Bronchial epithelial cell (primary cell): ENCODE measurements at regions not wholly inside any gene's neighbourhood (a gene's known extent, or its start where the extent isn't known, plus 50 kb on each side); places are given as distances from the start of the nearest gene placed in this dataset.

Experiments used
- DNase-seq: peaks from one replicate; pipeline ENCODE4 v3.0.0-alpha.2; 2010; ENCODE audit warnings: low read depth
- FAIRE-seq: peaks from 2 replicates; lab custom pipeline; 2011; peaks lifted over from hg19 to GRCh38; lab: Jason Lieb, UNC
- H3K27me3 ChIP-seq: 2 replicates; pipeline ENCODE4 v1.5.1; 2011; ENCODE audit warnings: low read length; ENCODE audit not compliant: control insufficient read depth, insufficient read depth
- H3K36me3 ChIP-seq: 2 replicates; pipeline ENCODE4 v1.5.1; 2011; ENCODE audit warnings: low read length; ENCODE audit not compliant: control insufficient read depth, insufficient read depth
- H3K4me3 ChIP-seq: 2 replicates; pipeline ENCODE4 v1.5.1; 2011; ENCODE audit warnings: mild to moderate bottlenecking, low read depth, low read length, control low read depth
- TF ChIP-seq, protein P1 (sequence below): IDR thresholded peaks from 2 replicates; pipeline ENCODE4 v1.5.1; 2011; ENCODE audit warnings: mild to moderate bottlenecking, moderate library complexity, low read length, control low read depth, inconsistent platforms; ENCODE audit not compliant: insufficient read depth, severe bottlenecking

DNA sequence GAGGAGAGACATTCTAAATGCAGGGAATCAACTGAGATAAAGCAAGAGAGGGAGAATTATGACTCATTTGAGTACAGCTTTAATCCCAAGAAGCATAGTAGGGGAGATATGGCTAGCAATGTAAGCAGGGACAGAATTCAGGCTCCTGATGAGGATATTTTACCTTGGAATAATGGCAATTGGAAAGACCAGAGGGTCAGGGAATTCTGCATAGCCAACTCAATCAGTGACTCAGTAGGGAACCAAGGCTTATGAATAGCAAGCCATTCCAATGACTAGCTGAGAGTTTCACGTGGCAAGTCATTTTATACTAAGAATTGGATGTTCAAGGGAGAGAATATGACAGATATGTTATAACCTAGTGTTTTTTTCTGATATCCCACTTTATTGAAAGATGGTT, 563.8 kb upstream of the NETO1 start:
- no peaks in the 10 kb centered on the region for H3K27me3 ChIP-seq
- no peaks in the 10 kb centered on the region for H3K36me3 ChIP-seq
- no peak for DNase-seq
- TF ChIP-seq, protein P1, sequence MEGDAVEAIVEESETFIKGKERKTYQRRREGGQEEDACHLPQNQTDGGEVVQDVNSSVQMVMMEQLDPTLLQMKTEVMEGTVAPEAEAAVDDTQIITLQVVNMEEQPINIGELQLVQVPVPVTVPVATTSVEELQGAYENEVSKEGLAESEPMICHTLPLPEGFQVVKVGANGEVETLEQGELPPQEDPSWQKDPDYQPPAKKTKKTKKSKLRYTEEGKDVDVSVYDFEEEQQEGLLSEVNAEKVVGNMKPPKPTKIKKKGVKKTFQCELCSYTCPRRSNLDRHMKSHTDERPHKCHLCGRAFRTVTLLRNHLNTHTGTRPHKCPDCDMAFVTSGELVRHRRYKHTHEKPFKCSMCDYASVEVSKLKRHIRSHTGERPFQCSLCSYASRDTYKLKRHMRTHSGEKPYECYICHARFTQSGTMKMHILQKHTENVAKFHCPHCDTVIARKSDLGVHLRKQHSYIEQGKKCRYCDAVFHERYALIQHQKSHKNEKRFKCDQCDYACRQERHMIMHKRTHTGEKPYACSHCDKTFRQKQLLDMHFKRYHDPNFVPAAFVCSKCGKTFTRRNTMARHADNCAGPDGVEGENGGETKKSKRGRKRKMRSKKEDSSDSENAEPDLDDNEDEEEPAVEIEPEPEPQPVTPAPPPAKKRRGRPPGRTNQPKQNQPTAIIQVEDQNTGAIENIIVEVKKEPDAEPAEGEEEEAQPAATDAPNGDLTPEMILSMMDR: no peak
- H3K4me3 ChIP-seq: no peak overlapping the region
- no peak for FAIRE-seq

DNA sequence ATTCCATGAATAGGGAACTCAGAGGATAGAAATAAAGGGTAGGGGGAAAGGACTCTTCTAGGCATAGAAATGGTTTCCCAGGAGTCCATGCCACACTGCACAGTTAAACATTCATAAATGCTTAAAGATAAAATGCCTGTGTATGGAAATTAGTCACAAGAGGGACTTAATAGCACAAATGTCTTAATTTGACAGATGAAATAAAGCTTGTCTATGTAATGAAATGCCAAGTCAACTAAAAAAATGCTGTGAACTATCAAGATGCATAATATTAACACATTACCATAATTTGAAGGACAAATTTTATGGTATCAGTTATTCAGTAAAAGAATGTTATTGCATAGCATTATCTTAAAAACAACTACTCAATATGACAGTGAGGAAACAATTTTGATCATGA, 553.2 kb upstream of the NETO1 start:
- FAIRE-seq (no peak), DNase-seq (no peak)

DNA sequence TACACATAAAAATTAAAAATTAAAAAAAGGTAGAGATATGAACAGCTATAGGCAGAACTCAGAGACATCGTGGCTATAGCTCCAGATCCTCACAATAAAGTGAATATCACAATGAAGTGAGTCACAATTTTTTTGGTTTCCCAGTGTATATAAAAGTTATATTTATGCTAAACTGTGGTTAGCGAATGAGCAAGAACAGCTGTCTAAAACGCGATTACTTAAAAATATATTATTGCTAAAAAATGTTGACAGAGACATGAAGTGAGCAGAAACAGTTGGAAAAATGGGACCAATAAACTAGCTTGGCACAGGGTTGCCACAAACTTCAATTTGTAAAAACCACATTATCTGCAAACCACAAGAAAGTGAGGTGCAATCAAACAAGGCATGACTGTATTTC, 551.7 kb upstream of the NETO1 start:
- Histone ChIP-seq H3K4me3 (no peak overlapping the region), H3K36me3 (no peaks in the 10 kb centered on the region), H3K27me3 (no peaks in the 10 kb centered on the region)
- DNase-seq: no peak
- TF ChIP-seq, protein P1: no peak
- FAIRE-seq: no peak

More for the DNA sequence above, 553.2 kb upstream of the NETO1 start:
- no peaks in the 10 kb centered on the region for H3K27me3 ChIP-seq
- TF ChIP-seq, protein P1: no peak
- no peaks in the 10 kb centered on the region for H3K36me3 ChIP-seq
- H3K4me3 ChIP-seq: no peak overlapping the region

DNA sequence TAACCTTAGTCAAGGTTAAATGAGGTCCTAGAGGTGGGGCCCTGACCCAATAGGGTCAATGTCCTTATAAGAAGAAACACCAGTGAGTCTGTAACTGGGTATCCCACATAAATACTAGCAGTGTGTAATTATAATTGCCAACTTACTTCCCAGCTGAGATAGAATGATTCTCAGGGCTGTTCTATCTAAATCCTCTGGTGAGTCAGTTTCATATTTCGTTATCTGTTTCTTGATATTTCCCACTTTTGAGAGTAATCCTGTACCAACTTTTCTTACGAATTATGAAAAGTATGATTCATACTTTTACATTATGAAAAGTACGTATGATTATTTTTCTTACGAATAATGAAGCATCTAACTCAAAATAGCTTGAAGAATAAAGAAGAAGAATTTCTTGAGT, 546.8 kb upstream of the NETO1 start:
- FAIRE-seq (no peak), DNase-seq (no peak)

DNA sequence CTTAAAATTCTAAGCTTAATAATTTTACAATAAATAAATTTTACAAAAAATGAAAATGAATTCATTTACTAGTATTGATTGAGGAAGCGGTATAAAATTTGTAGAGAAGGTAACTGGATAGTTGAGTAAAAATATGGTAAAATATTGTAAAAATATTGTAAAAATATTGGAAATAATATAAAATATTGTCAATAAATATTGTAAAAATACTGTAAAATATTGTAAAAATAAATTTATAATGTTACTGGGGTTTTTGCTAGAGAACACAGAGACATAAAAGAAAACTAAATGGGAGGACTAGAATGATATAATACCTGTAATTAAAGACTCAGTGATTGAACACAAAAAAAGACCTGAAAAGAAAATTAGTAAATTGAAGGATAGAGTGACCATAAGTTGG, 546.3 kb upstream of the NETO1 start:
- FAIRE-seq (no peak), DNase-seq (no peak)
- TF ChIP-seq, protein P1: no peak
- Histone ChIP-seq H3K27me3 (no peaks in the 10 kb centered on the region), H3K4me3 (no peak overlapping the region), H3K36me3 (no peaks in the 10 kb centered on the region)

More for the DNA sequence above, 546.8 kb upstream of the NETO1 start:
- no peak overlapping the region for H3K4me3 ChIP-seq
- H3K27me3 ChIP-seq: no peaks in the 10 kb centered on the region
- TF ChIP-seq, protein P1: no peak
- H3K36me3 ChIP-seq: no peaks in the 10 kb centered on the region

DNA sequence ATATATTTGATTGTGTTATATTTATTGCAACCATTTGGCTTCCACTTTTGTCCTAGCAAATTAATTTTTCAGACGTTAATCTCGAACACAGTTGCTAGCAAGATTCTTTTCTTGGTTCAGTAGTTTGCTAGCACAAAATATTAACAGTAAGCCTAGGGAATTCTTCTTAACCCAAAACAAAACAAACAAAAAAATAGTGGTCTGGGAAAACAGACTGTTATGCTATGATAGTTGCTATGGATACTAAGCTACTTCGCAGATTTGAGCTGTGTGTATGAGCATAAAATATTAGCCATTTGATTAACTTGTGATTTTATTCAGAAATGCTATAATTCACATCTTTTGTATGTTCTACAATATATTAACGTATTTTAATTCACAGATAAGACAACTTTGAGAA, 541.5 kb upstream of the NETO1 start:
- Histone ChIP-seq H3K27me3 (no peaks in the 10 kb centered on the region), H3K36me3 (no peaks in the 10 kb centered on the region), H3K4me3 (no peak overlapping the region)
- TF ChIP-seq, protein P1: no peak
- DNase-seq (no peak), FAIRE-seq (no peak)
